ENCODE measurements at regions not wholly inside any gene's neighbourhood (a gene's known extent, or its start where the extent isn't known, plus 50 kb on each side); places are given as distances from the start of the nearest gene placed in this dataset.
"Not testable (repeated sequence)": the region's sequence is repeated elsewhere in the genome, so short reads cannot be mapped to it uniquely, and the experiment has no call there.

- DNase-seq: no peak
These were observed 139.8 kb downstream of the FOXL1 start for GRCh38 chr16:86718118-86718517.

GRCh38 chr16:86722970-86723369 is 144.6 kb downstream of the FOXL1 start:
- DNase-seq: no peak

- no peak for DNase-seq
These were observed 145.3 kb downstream of the FOXL1 start for GRCh38 chr16:86723689-86724088.

- no peak for DNase-seq
These were observed 147.1 kb downstream of the FOXL1 start for GRCh38 chr16:86725401-86725800.

- no peak for DNase-seq
These were observed 148.0 kb downstream of the FOXL1 start for GRCh38 chr16:86726340-86726739.

GRCh38 chr16:86727131-86727530 is 148.8 kb downstream of the FOXL1 start:
- DNase-seq: no peak

GRCh38 chr16:86727632-86728031 is 149.3 kb downstream of the FOXL1 start:
- no peak for DNase-seq

GRCh38 chr16:86729686-86730085 is 151.3 kb downstream of the FOXL1 start:
- DNase-seq: no peak

- no peak for DNase-seq
These were observed 151.7 kb downstream of the FOXL1 start for GRCh38 chr16:86730086-86730485.

GRCh38 chr16:86730597-86730996 is 152.2 kb downstream of the FOXL1 start:
- no peak for DNase-seq

- no peak for DNase-seq
These were observed 154.4 kb downstream of the FOXL1 start for GRCh38 chr16:86732621-86733295.

- no peak for DNase-seq
These were observed 155.4 kb downstream of the FOXL1 start for GRCh38 chr16:86733546-86734254.

GRCh38 chr16:86734543-86735460 is 156.5 kb downstream of the FOXL1 start:
- DNase-seq: no peak

GRCh38 chr16:86735727-86736126 is 157.4 kb downstream of the FOXL1 start:
- no peak for DNase-seq

GRCh38 chr16:86736502-86736901 is 158.2 kb downstream of the FOXL1 start:
- DNase-seq: no peak

GRCh38 chr16:86737083-86737482 is 158.7 kb downstream of the FOXL1 start:
- DNase-seq: no peak

GRCh38 chr16:86738322-86738721 is 160.0 kb downstream of the FOXL1 start:
- not testable (repeated sequence) for DNase-seq

- DNase-seq: no peak
These were observed 160.8 kb downstream of the FOXL1 start for GRCh38 chr16:86739178-86739577.

GRCh38 chr16:86739808-86740207 is 161.5 kb downstream of the FOXL1 start:
- DNase-seq: no peak

- no peak for DNase-seq
These were observed 161.9 kb downstream of the FOXL1 start for GRCh38 chr16:86740298-86740697.

GRCh38 chr16:86740906-86741799 is 162.8 kb downstream of the FOXL1 start:
- DNase-seq: no peak

GRCh38 chr16:86747761-86748160 is 169.4 kb downstream of the FOXL1 start:
- no peak for DNase-seq

Data from CD4-positive, alpha-beta T cell treated with Interferon alpha-2 for 1 hour (primary cell).